GM12891 (cell line): ENCODE measurements at regions not wholly inside any gene's neighbourhood (a gene's known extent, or its start where the extent isn't known, plus 50 kb on each side); places are given as distances from the start of the nearest gene placed in this dataset.

Source experiments
- DNase-seq: peaks from one replicate; pipeline ENCODE4 v3.0.0; 2011; ENCODE audit warnings: low spot score; ENCODE audit not compliant: insufficient read length
- FAIRE-seq: peaks from 2 replicates; lab custom pipeline; 2011; peaks lifted over from hg19 to GRCh38; lab: Jason Lieb, UNC
- PAX5 ChIP-seq: IDR thresholded peaks from 2 replicates; pipeline ENCODE4 v1.6.1; 2011; ENCODE audit warnings: low read length, moderate library complexity, mild to moderate bottlenecking; ENCODE audit not compliant: insufficient read depth, severe bottlenecking
- POLR2A ChIP-seq: IDR thresholded peaks from 2 replicates; pipeline ENCODE4 v1.6.1; 2011; ENCODE audit warnings: low read depth, low read length, control low read depth
- POLR2AphosphoS5 ChIP-seq: IDR thresholded peaks from 2 replicates; pipeline ENCODE4 v1.6.1; 2011; ENCODE audit warnings: low read depth, low read length, control low read depth
- POU2F2 ChIP-seq: IDR thresholded peaks from 2 replicates; pipeline ENCODE4 v1.6.1; 2011; ENCODE audit warnings: low read depth, mild to moderate bottlenecking, control low read depth, low read length, moderate library complexity
- SPI1 ChIP-seq: IDR thresholded peaks from 2 replicates; pipeline ENCODE4 v1.6.1; 2011; ENCODE audit warnings: low read depth, low read length, control low read depth
- TAF1 ChIP-seq: IDR thresholded peaks from 2 replicates; pipeline ENCODE4 v1.6.1; 2011; ENCODE audit warnings: low read depth, low read length, control low read depth

DNA sequence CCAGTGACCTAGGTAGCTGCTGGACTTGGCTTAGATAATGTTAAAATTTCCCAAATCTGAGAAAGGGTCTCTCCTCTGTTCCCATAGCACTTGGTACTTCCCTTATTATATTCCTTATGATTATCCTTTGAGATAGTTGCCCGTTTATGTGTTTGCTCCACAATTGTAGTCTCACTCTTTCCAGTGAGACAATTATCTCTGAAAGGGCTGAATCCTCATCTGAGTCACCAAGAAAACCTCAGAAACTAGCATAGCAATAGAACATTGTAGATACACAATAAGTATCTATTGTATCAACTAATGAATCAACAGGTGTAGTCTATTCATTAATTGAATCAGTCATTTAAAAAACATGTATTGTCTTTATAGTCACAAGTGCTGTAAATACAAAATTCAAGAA is 119.1 kb upstream of the FAR2 start:
- no peak for DNase-seq
- no peak for FAIRE-seq

DNA sequence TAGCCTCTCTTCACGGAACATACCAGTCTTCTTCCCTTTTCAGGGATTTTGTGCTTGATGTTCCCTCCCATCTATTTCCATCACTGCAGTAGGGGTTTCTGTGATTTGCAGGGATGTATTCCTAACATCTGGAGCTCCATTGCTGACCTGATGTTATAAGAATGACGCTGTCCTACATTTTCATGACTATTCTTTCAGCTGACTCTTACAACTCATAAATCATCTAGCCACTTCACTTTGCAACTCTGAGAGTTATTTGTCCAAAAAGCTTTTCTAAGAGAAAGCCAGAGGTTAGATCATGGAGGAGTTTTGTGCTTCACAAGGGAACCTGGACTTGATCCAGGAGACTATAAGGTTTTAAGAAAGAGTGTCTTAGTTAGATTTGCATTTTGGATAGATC is 116.6 kb upstream of the FAR2 start:
- TF ChIP-seq POLR2A (no peak), TAF1 (no peak), PAX5 (no peak), POU2F2 (no peak), POLR2AphosphoS5 (no peak), SPI1 (no peak)
- no peak for DNase-seq
- no peak for FAIRE-seq

More for the DNA sequence above, 119.1 kb upstream of the FAR2 start:
- TF ChIP-seq POU2F2, result no peak
- TF ChIP-seq SPI1, result no peak
- no peak for TF ChIP-seq TAF1
- no peak for TF ChIP-seq PAX5
- no peak for TF ChIP-seq POLR2A
- TF ChIP-seq POLR2AphosphoS5, result no peak

DNA sequence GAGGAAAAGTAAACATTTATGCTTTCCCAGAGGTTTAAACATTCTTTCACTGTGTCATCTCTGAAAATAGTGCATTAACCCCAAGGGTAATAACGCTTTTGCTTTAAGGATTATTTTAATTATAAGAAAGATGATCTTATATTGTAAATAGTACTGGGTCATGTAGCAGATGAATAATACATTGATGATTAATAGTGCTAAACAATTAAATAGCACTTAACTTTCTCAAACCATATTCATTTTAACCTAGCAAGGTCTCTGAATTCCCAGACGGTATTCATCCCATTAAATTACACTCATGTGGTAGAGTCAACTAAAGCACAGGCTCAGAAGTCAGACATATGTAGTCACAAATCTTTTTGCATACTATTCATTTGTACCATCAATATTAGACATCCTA is 115.6 kb upstream of the FAR2 start:
- DNase-seq (no peak), FAIRE-seq (no peak)
- TF ChIP-seq POLR2AphosphoS5 (no peak), TAF1 (no peak), SPI1 (no peak), POLR2A (no peak), PAX5 (no peak), POU2F2 (no peak)

DNA sequence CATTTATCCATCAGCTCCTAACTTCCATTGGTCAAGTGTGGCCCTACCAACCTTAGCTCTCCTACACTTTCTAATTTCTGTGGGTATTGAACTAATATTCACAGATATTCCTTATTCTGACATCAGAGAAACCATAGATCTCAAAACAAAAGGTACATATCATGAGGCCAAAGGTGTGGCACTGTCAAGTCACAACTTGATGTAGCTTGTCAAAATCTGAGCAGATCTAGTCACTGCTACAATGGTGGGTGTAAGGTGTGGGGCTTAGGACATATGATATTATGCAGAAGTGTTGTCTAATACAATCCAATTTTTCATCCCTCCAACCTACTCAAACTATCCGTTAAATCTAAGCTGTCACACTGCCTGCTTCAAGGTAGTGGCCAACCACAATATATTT is 114.0 kb upstream of the FAR2 start:
- TF ChIP-seq POLR2A (no peak), TAF1 (no peak), POU2F2 (no peak), PAX5 (no peak), SPI1 (no peak), POLR2AphosphoS5 (no peak)
- no peak for DNase-seq
- no peak for FAIRE-seq

DNA sequence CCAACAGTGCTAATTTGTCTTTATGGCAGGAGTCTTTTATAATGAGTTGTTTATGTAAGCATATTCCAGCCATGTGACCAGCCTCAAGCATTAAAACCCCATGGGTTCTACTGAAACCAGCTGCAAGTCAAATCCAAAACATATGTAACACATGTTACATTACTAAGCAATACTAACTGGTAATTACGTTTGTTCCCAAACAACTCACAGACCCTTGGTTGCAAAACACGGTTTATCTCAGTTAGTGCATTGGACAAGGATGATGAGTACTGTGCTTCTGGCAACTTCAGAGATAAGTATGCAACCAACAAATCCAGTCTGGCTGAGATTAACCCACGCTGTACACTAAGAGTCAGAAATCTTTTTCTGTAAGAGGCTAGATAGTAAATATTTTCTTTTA is 110.1 kb upstream of the FAR2 start:
- no peak for DNase-seq
- no peak for TF ChIP-seq POLR2AphosphoS5
- TF ChIP-seq TAF1, result no peak
- no peak for TF ChIP-seq POLR2A
- TF ChIP-seq PAX5, result no peak
- TF ChIP-seq SPI1, result no peak
- no peak for TF ChIP-seq POU2F2
- no peak for FAIRE-seq

DNA sequence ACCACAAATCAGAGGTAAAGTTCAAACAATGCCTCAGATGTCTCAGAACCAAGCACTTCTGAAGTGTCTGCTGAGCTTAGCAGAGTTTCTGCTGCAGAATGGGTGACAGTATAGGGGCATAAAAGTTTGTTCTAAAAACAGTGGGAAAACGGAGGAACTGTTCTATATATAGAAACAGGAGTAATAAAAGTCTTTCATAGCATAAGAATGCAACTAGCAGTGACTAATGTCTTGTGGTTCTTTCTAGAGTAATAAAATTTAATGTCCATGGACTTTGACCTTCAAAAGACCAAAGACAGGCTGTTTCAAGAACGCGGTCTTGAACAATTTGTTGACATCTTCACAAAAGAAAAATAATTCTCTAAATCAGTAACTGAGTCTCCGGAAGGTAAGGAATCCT is 107.5 kb upstream of the FAR2 start:
- FAIRE-seq, result no peak
- no peak for DNase-seq
- no peak for TF ChIP-seq POLR2A
- no peak for TF ChIP-seq TAF1
- no peak for TF ChIP-seq PAX5
- TF ChIP-seq POU2F2, result no peak
- TF ChIP-seq POLR2AphosphoS5, result no peak
- no peak for TF ChIP-seq SPI1

DNA sequence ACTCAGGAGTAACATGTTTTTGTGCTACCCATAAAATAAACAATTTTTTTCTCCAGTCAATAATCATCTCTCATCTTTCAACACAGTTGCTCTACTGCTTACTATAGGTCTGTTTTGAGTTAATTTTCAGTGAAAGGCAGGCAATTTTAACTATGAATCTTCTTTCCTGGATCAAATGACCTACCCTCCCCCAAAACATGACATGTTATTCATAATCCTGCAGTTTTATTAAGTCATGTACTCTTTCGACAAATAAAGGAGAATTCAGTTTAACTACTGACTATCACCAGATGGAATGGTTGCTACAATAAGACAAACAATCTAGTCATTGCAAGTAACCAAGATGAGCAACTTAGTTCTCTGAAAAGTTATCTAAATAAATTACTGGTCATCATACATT is 106.0 kb upstream of the FAR2 start:
- FAIRE-seq (no peak), DNase-seq (no peak)
- no peak for TF ChIP-seq PAX5
- TF ChIP-seq SPI1, result no peak
- TF ChIP-seq TAF1, result no peak
- TF ChIP-seq POLR2AphosphoS5, result no peak
- TF ChIP-seq POU2F2, result no peak
- TF ChIP-seq POLR2A, result no peak

DNA sequence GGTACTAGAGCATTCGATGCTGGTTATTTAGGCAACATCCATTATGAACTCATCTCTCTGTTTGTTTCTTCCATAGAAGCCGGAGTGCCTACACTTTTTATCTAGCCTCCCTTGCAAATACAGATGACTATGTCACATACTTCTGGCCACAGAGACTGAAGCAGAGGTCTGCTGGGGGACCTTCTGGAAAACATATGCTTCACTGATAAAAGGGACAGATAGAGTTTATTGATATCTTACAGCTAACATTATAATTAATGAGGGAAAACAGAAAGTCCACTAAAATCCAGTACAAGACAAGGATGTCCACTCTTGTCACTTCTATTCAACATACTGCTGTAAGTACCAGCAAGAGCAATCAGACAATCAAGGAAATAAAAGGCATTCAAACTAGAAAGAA is 104.3 kb upstream of the FAR2 start:
- TF ChIP-seq POLR2A (no peak), POLR2AphosphoS5 (no peak), PAX5 (no peak), SPI1 (no peak), POU2F2 (no peak), TAF1 (no peak)
- DNase-seq (no peak), FAIRE-seq (no peak)

DNA sequence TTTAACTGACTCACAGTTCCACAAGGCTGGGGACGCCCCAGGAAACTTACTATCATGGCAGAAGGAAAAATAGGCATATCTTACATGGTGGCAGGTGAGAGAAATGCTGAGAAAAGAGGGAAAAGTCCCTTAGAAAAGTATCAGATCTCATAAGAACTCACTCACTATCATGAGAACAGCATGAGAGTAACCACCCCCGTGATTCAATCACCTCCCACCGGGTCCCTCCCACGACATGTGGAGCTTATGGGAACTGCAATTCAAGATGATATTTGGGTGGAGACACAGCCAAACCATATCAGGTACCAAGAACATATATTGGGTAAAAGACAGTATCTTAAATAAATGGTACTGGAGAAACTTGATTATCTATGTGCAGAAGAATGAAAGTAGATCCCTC is 100.3 kb upstream of the FAR2 start:
- no peak for DNase-seq
- no peak for FAIRE-seq
- TF ChIP-seq TAF1 (no peak), POLR2AphosphoS5 (no peak), SPI1 (no peak), POLR2A (no peak), POU2F2 (no peak), PAX5 (no peak)

DNA sequence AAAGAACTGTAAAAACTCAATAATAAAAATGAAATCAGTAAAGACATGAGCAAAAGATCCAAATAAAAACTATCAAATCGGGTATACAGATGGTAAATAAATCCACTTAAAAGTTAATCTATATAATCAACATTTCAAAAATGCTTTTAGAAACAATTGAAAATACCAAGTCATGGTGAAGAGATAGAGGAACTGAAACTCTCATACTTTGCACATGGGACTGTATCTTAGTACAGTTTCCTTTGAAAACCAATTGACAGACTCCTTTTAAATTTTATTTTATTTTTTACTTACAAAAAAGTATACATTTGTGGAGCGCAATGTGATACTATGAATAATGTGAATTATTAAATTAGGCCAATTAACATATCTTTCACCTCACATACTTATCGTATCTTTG is 98.6 kb upstream of the FAR2 start:
- TF ChIP-seq SPI1 (peak; percentile 90), POLR2AphosphoS5 (no peak)
- FAIRE-seq, result no peak

DNA sequence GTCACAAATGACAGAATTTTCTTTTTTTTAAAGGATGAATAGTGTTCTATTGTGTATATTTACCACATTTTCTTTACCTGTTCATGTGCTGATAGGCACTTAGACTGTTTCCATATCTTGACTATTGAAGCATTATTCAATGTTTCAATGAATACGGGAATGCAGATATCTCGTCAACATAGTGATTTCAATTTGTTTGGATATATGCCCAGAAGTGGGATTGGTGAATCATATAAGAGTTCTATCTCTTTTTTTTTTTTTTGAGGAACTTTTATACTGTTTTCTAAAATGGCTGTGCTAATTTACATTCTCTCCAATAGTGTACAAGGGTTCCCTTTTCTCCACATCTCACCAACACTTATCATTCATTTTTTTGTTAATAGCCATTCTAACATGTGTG is 97.9 kb upstream of the FAR2 start:
- FAIRE-seq (no peak), DNase-seq (no peak)
- TF ChIP-seq PAX5 (no peak), SPI1 (no peak), POU2F2 (no peak), POLR2AphosphoS5 (no peak), TAF1 (no peak), POLR2A (no peak)

More for the DNA sequence above, 98.6 kb upstream of the FAR2 start:
- no peak for DNase-seq
